HG03066 (cell line): ENCODE measurements at regions not wholly inside any gene's neighbourhood (a gene's known extent, or its start where the extent isn't known, plus 50 kb on each side); places are given as distances from the start of the nearest gene placed in this dataset.

ENCODE experiments used
- ATAC-seq: cut with Tn5 transposase; IDR thresholded peaks from one replicate; pipeline ENCODE4 v1.9.1; 2021; ENCODE audit warnings: low read depth; ENCODE audit not compliant: unreplicated experiment

GRCh38 chr6:164151161-164152120 lies 736.9 kb downstream of the QKI start:
- no peak for ATAC-seq

- ATAC-seq = no peak
Observed at GRCh38 chr6:164150232-164150631, 735.7 kb downstream of the QKI start.

GRCh38 chr6:164148788-164149187 lies 734.3 kb downstream of the QKI start:
- ATAC-seq = no peak

GRCh38 chr6:164144316-164144715 lies 729.8 kb downstream of the QKI start:
- ATAC-seq = no peak

- ATAC-seq = no peak
Observed at GRCh38 chr6:164142322-164142721, 727.8 kb downstream of the QKI start.

- ATAC-seq = no peak
Observed at GRCh38 chr6:164135511-164136132, 721.1 kb downstream of the QKI start.

- no peak for ATAC-seq
Observed at GRCh38 chr6:164133095-164133494, 718.6 kb downstream of the QKI start.

GRCh38 chr6:164130585-164130984 lies 716.1 kb downstream of the QKI start:
- no peak for ATAC-seq

- no peak for ATAC-seq
Observed at GRCh38 chr6:164130151-164130550, 715.6 kb downstream of the QKI start.

- no peak for ATAC-seq
Observed at GRCh38 chr6:164129218-164129617, 714.7 kb downstream of the QKI start.

GRCh38 chr6:164128101-164128500 lies 713.6 kb downstream of the QKI start:
- no peak for ATAC-seq

GRCh38 chr6:164124986-164125385 lies 710.5 kb downstream of the QKI start:
- ATAC-seq = no peak

GRCh38 chr6:164124473-164124872 lies 710.0 kb downstream of the QKI start:
- no peak for ATAC-seq

- no peak for ATAC-seq
Observed at GRCh38 chr6:164122109-164122508, 707.6 kb downstream of the QKI start.

GRCh38 chr6:164121527-164121926 lies 707.0 kb downstream of the QKI start:
- ATAC-seq = no peak

GRCh38 chr6:164114651-164115050 lies 700.1 kb downstream of the QKI start:
- no peak for ATAC-seq

GRCh38 chr6:164114051-164114450 lies 699.5 kb downstream of the QKI start:
- ATAC-seq = no peak

GRCh38 chr6:164113637-164114036 lies 699.1 kb downstream of the QKI start:
- ATAC-seq = no peak

GRCh38 chr6:164109770-164110140 lies 695.2 kb downstream of the QKI start:
- ATAC-seq = no peak

- ATAC-seq = no peak
Observed at GRCh38 chr6:164108869-164109769, 694.6 kb downstream of the QKI start.

- no peak for ATAC-seq
Observed at GRCh38 chr6:164108092-164108491, 693.6 kb downstream of the QKI start.
